NCI-H2081 (cell line): ENCODE measurements at regions not wholly inside any gene's neighbourhood (a gene's known extent, or its start where the extent isn't known, plus 50 kb on each side); places are given as distances from the start of the nearest gene placed in this dataset.
"Not testable (repeated sequence)": the region's sequence is repeated elsewhere in the genome, so short reads cannot be mapped to it uniquely, and the experiment has no call there.

Experiments
- DNase-seq, 2 experiments: peaks; one replicate each; lab custom pipeline; 2025; lab: John Stamatoyannopoulos, UW

DNA sequence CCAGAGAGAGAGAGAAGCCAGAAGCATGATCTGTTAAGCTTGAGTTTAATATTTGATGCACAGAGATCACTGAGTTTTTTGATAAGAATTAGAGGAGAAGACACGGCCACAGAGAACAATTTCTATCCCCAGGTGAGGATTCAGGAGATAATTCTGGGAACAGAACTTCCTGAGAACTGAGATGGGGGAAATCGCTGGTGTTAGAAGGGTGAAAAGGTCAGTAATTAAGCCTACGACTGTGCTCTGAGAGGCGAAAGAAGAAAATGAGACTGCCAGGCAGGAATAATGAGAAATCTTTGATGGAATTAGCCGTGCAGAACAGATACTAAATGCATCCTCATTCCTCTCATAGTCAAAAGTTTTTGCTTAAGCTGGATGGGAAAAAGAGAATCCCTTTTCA is 61.9 kb upstream of the EEF2KMT start:
- not testable (repeated sequence) for DNase-seq

GRCh38 chr16:5158494-5158893 is 60.9 kb upstream of the EEF2KMT start:
- DNase-seq: no peak

DNA sequence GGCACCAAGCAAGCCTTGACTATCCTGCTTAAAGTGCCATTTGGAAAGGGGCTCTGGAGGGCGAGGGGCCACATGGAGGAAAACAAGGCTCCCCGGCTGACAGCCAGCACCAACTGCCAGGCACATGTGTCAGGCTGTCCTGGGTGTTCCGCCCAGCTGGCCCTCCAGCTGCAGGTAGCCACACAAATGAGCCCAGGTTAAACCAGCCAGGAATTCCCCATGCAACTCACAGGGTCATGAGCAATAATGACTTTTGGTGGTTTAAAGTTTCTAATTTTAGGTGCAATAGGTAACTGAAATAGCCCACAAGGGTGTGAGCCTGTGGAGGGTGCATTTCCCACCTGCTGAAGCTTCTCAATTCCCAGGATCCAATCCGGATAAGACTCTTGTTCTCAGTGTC is 58.9 kb upstream of the EEF2KMT start:
- DNase-seq: not testable (repeated sequence)

DNA sequence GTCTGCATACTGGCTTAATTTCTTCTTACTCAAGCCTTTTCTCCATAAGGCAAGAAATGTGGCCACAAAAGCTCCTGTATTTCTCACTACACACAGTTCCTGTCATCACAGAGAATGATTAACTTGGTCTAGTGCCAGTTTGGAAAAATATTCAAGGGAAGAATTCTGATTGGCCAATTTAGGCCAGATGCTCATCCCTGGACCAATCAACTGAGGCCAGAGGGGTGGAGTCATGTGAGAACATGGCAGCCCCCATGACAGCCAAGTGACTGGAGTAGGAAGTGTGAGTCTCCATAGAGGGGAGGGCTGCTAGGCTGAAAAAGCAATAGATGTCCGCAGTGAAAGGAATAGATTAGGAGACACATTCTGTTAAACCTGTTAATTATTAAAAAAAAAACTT is 56.4 kb upstream of the EEF2KMT start:
- DNase-seq: not testable (repeated sequence)

DNA sequence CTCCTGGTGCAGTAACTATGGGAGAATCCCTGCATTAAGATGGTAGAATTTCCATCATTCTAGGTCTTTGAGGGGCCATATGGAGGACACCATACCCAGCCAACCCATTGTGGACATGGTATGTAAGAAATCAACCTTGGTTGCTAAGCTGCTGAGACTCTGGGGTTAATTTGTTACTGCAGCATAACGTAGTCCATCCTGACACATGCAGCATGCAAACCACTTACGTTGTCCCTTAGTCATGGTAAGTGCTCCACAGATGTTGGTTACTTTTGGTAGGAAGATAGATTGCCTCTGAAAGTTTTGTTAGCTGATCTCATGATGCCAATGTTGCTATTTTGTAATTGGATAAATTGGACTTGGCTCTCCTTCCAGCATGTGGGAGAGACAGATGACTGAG is 53.8 kb upstream of the EEF2KMT start:
- not testable (repeated sequence) for DNase-seq
